Activated naive CD8-positive, alpha-beta T cell treated with anti-CD3 and anti-CD28 coated beads, Interleukin-2, amount 50 U/mL, for 16 hours (primary cell): ENCODE measurements at regions not wholly inside any gene's neighbourhood (a gene's known extent, or its start where the extent isn't known, plus 50 kb on each side); places are given as distances from the start of the nearest gene placed in this dataset.

Experiments
- DNase-seq: peaks from one replicate; pipeline ENCODE4 v3.0.0-alpha.2; 2020; ENCODE audit warnings: low read depth, low spot score

GRCh38 chr16:79497606-79498350 lies 102.8 kb downstream of the MAF start:
- no peak for DNase-seq

GRCh38 chr16:79493911-79494310 lies 106.6 kb downstream of the MAF start:
- DNase-seq, result no peak

DNA sequence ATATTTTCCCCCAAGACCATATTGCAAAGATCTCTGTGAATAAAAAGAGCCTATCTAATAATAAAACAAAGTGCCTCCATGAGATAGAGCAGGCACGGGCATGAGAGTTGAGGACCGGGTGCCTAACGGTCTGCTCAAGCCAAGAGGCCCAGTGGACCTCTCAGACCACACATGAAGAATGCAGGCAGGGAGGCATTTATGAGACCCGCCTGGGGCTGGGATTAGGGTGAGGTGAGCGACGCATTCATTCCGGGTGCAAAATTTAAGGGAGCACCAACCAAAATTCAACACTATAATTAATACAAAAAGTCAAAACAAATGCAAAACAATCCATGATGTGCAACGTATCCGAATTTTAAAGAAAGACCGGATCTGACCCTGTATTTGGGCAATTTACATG lies 108.5 kb downstream of the MAF start:
- DNase-seq, result no peak

- no peak for DNase-seq
Observed at GRCh38 chr16:79485020-79485419, 115.5 kb downstream of the MAF start.

GRCh38 chr16:79484237-79484636 lies 116.3 kb downstream of the MAF start:
- no peak for DNase-seq

- DNase-seq, result no peak
Observed at GRCh38 chr16:79483336-79483735, 117.2 kb downstream of the MAF start.

DNA sequence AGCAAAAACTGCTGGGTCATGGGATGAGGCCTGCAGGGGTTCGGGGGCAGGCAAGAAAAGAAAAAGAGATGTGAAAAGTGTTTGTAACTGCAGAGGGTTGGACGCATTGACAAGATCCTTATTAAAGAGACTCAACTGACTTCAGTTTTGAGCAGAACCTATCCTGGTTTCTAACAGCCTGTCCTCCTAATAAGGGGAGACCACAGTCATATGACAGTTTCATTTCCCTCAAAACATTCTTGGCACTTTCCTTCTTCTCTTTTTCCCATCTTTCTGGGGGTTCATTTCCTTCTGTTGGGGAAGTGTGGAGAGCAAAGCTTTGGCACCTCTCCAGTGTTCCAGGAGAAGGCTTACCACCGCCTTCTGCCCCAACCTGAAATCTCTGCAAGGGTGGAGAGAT lies 118.5 kb downstream of the MAF start:
- DNase-seq, result no peak

- no peak for DNase-seq
Observed at GRCh38 chr16:79480929-79481328, 119.6 kb downstream of the MAF start.

- DNase-seq, result no peak
Observed at GRCh38 chr16:79480056-79480455, 120.5 kb downstream of the MAF start.

- no peak for DNase-seq
Observed at GRCh38 chr16:79476580-79476979, 124.0 kb downstream of the MAF start.

DNA sequence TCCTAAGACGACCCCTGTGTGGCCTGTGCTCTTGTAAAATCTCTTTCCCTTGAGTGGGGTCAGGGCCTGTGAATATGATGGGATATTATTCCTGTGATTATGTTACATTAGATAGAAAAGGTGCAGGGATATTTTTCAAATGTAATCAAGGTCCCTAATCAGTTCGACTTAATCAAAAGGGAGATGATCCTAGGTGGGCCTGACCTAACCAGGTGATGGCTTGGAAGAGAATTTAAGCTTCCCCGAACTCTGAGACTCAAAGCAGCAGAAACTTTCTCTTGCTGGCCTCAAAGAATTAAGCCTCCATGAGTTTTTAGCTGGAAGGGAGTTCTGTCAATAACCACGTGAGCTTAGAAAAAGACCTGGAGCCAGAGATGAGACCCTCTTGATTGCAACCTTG lies 124.7 kb downstream of the MAF start:
- DNase-seq, result no peak

GRCh38 chr16:79473456-79473855 lies 127.1 kb downstream of the MAF start:
- no peak for DNase-seq

- no peak for DNase-seq
Observed at GRCh38 chr16:79472426-79472825, 128.1 kb downstream of the MAF start.

DNA sequence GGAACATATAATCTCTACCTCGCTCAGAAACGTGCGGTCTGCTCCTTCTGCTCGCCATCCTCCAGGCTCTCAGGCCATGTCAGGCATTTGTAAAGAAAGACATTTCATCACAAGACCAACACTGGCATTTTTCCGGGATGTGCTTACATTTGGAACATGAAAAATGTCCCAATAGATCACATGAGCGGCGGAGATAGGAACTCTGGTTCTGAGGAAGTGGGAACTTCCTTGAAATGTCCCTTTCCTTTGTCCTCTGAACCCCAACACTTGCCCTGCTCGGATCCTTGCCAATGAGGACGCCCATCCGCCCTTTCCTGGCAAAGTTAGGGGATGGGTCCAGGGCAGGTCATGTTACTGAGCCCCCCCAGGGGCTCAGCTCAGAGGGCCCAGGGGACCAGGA lies 130.5 kb downstream of the MAF start:
- no peak for DNase-seq

- DNase-seq, result no peak
Observed at GRCh38 chr16:79468631-79469030, 131.9 kb downstream of the MAF start.

DNA sequence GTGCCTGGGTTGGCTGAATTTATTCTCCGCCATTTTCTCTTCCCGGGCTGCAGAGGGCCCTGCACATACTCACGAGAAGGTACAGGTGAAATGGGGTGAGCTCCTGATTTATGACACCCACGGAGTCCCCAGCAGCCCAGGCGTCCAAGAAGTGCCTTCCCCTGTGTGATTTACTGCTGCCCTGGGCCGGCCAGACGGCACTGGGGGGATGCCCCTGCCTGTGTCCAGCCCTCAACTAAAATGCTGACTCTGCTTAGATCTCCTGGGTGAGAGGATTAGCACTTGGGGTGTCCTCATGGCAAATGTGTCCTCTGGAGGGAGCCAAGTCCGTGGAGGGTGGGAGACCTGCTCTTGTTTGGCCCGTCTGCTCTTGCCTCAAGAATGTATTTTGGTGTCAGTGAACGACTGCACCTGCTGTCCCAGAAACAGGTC lies 132.4 kb downstream of the MAF start:
- DNase-seq, result no peak

- DNase-seq, result no peak
Observed at GRCh38 chr16:79466111-79466510, 134.4 kb downstream of the MAF start.

DNA sequence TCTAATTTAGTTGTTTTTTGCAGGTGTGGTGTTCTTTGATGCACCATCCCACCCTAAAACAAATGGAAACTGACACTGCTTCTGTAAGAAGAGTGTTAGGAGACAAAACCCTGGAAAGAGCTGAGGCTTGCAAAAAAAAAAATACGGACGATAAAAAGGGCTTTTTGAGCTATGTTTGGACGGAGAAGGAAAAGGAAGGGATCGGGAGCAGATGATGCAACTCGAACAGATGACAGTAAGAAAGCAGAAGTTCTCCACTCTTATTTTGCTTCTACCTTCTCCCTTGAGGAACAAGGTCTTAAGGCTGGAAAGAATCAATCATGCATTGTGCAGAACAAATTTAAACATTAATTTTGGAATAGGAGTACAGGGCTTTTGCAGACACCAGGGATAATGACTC lies 136.7 kb downstream of the MAF start:
- DNase-seq, result no peak

GRCh38 chr16:79456036-79456435 lies 144.5 kb downstream of the MAF start:
- no peak for DNase-seq

- DNase-seq, result no peak
Observed at GRCh38 chr16:79452671-79453070, 147.9 kb downstream of the MAF start.

GRCh38 chr16:79451196-79451816 lies 149.2 kb downstream of the MAF start:
- DNase-seq, result no peak

DNA sequence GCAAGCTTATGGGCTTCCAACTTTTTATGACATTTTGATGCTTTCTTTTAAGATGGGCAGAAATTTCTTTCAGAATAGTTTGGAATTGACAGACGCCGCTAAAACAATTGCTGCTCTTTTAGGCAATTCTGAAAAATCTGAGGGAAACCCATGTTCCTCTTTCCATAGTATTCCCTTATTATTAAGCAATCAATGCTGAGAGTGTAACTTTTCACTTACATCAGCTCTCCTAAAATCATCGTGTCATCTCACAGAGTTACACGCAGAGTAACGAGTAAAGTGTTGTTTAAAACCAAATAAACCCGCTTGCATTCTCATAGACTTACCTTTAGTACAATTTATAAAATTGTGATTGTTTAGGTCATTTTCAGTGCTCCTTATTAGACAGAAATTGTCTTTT lies 150.6 kb downstream of the MAF start:
- DNase-seq, result no peak

GRCh38 chr16:79449067-79449769 lies 151.3 kb downstream of the MAF start:
- no peak for DNase-seq
